GM18520 (cell line): ENCODE measurements at regions not wholly inside any gene's neighbourhood (a gene's known extent, or its start where the extent isn't known, plus 50 kb on each side); places are given as distances from the start of the nearest gene placed in this dataset.
"Not testable (repeated sequence)": the region's sequence is repeated elsewhere in the genome, so short reads cannot be mapped to it uniquely, and the experiment has no call there.

Experiments
- ATAC-seq: cut with Tn5 transposase; IDR thresholded peaks from one replicate; pipeline ENCODE4 v1.9.1; 2021; ENCODE audit not compliant: unreplicated experiment

- ATAC-seq: no peak
Measured at GRCh38 chr2:184053326-184053725, 545.0 kb upstream of the ZNF804A start.

GRCh38 chr2:184054419-184054818 lies 543.9 kb upstream of the ZNF804A start:
- ATAC-seq: not testable (repeated sequence)

- ATAC-seq: no peak
Measured at GRCh38 chr2:184057910-184058309, 540.4 kb upstream of the ZNF804A start.

DNA sequence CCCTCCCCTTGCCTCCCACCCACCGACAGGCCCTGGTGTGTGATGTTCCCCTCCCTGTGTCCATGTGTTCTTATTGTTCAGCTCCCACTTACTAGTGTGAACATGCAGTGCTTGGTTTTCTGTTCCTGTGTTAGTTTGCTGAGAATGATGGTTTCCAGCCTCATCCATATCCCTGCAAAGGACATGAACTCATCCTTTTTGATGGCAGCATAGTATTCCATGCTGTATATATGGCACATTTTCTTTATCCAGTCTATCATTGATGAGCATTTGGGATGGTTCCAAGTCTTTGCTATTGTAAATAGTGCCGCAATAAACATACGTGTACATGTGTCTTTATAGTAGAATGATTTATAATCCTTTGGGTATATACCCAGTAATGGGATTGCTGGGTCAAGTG lies 538.1 kb upstream of the ZNF804A start:
- ATAC-seq: not testable (repeated sequence)

DNA sequence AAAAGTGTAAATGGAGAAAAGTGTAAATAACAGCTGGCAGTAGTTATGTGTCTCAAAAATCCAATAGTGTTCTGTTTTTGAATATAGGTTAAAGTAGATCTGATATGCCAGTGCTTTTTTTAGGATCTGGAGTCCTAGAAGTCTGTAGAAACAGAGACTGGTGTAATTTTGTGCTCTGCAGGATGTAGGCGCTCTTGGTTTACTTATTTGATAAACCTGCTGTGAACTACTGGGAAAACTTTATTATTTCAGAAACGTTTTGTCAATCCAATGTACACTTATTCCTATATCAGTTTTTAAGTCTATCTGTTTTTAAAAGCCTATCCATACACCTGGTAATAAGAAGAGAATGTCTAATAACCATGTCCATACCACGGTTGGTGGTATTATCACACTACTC lies 530.8 kb upstream of the ZNF804A start:
- no peak for ATAC-seq

GRCh38 chr2:184072470-184072869 lies 525.9 kb upstream of the ZNF804A start:
- ATAC-seq: no peak

GRCh38 chr2:184078496-184078895 lies 519.8 kb upstream of the ZNF804A start:
- no peak for ATAC-seq

- no peak for ATAC-seq
Measured at GRCh38 chr2:184091456-184091855, 506.9 kb upstream of the ZNF804A start.

- no peak for ATAC-seq
Measured at GRCh38 chr2:184113696-184114403, 484.5 kb upstream of the ZNF804A start.

- no peak for ATAC-seq
Measured at GRCh38 chr2:184114439-184114838, 483.9 kb upstream of the ZNF804A start.

DNA sequence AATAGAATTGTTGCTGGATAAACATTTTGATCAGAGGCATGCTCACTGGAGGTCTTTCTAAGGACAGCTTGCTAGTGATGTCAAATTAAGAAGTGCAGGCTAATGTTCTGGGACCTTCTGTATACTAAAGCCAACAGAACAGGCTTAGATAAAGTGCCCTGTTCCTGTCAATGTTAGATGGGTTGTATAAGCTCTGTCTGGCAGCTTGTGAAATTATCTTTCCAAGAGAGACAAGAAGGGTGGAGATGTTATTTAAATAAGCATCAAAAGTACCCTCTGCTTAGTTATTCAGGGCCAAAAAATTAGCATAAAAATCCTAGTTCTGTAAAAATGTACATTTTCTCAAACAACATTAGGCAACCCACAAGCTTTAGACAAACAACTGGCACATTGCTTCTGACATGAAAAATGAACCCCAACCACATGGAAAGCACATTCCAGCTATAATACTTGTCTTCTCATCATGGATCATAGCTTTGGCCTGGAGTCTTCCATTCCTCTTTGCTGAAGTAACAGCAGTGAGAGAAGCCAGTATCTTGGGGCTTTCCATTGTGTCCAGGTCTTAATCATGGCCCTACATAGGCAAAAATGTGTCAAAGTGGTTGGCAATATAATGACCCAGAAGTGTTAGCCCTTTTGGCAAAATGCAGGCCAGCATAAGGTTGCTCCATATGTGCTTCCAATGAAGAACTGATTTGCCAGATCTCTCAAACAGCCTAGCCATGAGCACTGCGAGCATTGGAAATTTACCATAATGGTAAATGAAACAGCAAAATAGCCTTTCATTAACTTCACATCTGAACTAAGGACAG lies 478.1 kb upstream of the ZNF804A start:
- no peak for ATAC-seq

GRCh38 chr2:184125867-184126266 lies 472.5 kb upstream of the ZNF804A start:
- no peak for ATAC-seq

DNA sequence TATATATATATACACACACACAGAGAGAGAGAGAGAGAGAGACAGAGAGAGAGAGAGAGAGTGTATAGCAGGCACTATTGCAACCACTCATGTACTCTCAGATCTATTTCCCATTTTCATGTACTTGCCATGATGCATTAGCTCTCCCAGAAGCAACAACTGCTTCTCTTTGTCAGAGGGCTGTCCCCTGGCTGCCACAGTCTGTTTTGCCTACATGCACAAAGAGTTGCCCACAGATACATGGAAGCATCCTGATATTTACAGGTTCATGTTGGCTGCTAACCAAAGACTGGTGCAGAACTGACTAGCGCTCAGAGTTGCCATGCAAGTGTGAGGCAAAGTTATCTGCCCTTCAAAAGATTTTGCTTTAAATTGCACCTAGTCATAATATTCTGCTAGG lies 469.3 kb upstream of the ZNF804A start:
- ATAC-seq: no peak

GRCh38 chr2:184137955-184138354 lies 460.4 kb upstream of the ZNF804A start:
- ATAC-seq: no peak

DNA sequence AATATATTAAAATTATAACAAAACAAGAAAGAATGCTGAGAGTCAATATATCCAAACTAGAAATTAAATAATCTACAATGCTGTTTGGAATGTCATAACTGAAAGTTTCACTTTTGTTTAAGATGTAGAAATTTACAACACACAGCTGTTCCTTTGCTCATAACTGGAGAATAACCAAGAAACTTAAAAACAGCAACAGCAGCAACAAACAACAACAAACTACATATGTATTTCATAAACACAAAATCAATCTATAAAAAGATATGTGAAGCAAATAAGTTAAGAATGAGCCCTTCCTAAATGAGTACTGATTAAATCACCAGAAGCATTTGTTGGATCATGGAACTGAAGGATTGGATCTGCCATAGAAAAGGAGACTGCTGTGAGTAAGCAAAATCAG lies 456.5 kb upstream of the ZNF804A start:
- no peak for ATAC-seq

DNA sequence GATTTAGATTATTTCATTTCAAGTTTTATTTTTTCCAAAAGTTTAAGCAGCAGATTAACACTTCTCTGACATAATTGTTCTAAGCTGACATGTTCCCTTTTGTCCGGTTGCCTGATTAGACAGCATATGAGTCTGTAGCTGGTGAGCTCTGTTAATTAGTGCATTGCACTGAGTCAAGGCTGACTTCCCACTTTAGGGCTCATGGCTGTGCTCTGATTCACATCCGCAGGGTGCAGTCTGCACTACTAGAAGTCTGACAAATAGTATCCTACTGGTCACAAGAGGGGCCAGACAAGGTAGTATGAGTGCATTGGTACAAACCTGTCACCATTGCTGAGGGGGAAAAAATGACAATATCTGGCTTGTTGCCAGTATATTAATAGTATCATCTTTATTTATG lies 443.9 kb upstream of the ZNF804A start:
- ATAC-seq: no peak

GRCh38 chr2:184155791-184156190 lies 442.5 kb upstream of the ZNF804A start:
- ATAC-seq: no peak

- no peak for ATAC-seq
Measured at GRCh38 chr2:184157141-184157540, 441.2 kb upstream of the ZNF804A start.

GRCh38 chr2:184162426-184162825 lies 435.9 kb upstream of the ZNF804A start:
- ATAC-seq: no peak

DNA sequence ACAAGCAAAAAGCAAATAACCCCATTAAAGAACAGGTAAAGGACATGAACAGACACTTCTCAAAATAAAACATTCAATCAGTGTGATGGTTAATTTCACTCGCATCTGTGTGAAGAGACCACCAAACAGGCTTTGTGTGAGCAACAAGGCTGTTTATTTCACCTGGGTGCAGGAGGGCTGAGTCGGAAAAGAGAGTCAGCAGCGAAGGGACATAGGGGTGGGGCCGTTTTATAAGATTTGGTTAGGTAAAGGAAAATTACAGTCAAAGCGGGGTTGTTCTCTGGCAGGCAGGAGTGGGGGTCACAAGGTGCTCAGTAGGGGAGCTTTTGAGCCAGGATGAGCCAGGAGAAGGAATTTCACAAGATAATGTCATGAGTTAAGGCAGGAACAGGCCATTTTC lies 429.5 kb upstream of the ZNF804A start:
- not testable (repeated sequence) for ATAC-seq

DNA sequence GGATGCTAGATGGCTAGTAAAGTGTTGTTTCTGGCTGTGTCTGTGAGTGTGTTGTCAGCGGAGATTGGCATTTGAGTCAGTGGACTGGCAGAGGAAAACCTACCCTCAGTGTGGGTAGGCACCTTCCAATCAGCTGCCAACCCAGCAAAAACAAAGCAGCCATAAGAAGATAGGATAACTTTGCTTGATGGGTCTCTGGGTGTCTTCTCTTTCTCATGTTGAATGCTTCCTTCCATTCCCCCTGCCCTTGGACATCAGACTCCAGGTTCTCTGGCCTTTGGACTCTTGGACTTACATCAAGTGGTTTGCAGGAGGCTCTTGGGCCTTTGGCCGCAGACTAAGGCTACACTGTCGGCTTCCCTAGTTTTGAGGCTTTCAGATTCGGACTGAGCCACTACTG lies 429.0 kb upstream of the ZNF804A start:
- ATAC-seq: no peak

DNA sequence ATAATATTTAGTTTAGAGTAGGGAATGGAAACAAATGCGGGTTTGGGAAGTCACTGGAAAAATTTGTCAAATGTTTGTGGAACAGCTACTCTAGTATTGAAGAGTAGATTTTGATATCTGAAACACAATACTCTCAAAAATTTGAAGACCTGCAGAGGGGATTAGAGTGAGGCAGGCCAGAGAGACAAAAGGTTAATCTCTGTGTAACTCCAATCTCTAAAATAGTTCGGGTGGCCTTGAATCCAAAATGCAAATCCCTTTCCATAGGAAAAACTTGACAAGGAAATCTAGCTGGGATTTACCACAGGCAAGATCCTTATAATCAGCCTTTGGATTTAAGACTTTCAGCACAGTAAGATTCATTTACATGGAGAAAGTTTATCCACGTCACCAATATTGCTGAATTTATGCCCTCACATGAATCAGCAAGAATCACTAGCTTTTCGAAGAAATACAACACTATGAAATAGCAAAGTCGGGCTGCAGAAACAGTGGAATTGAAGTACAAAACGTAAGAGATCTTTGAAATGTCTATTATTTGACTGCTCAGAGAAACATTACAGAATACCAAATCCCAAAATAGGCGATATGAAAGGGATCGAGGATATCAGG lies 423.7 kb upstream of the ZNF804A start:
- ATAC-seq: no peak
